ENCODE measurements at regions not wholly inside any gene's neighbourhood (a gene's known extent, or its start where the extent isn't known, plus 50 kb on each side); places are given as distances from the start of the nearest gene placed in this dataset.

- no peak for DNase-seq (ENCODE audit: low read depth in 3 of 3)
Observed at GRCh38 chr10:4198216-4198615, 413.2 kb upstream of the KLF6 start.

DNA sequence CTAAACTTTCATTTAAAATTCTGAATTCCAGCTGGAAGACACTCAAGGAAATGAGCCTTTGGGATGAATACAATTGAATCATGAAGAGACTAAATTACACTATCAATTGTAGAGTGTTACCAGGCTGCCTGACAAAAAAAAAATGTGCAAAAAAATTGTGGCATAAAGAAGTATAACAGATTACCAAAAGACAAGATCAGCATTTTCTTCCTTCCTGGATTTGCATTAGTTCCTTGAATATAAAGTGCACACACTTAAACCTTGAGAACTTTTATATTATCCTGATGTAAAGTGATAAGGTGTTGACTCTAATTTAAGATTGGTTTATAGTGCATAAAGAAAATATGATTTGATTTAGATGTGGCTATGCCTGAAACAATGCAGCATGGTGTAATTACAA, 412.7 kb upstream of the KLF6 start:
- DNase-seq (ENCODE audit: low read depth in 3 of 3) = no peak

GRCh38 chr10:4196771-4197390, 411.9 kb upstream of the KLF6 start:
- no peak for DNase-seq (ENCODE audit: low read depth in 3 of 3)

- no peak for DNase-seq (ENCODE audit: low read depth in 3 of 3)
Observed at GRCh38 chr10:4196183-4196582, 411.2 kb upstream of the KLF6 start.

DNA sequence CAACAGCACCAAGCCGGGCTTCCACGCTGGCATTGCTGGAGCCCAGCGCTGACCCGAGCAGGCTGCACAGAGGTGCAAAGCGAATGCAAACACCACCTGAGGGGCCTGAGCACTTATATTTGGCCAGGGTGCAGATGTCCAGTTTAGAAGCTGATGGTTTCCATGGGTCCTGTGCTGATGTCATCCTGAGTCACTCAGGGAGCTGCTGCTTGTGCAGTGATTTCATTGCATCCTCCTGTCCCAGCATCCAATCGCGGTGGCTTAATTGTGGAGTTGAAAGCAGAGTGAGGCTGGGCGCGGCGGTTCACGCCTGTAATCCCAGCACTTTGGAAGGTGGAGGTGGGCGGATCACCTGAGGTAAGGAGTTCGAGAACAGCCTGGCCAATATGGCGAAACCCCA, 410.2 kb upstream of the KLF6 start:
- DNase-seq (ENCODE audit: low read depth in 3 of 3) = no peak

DNA sequence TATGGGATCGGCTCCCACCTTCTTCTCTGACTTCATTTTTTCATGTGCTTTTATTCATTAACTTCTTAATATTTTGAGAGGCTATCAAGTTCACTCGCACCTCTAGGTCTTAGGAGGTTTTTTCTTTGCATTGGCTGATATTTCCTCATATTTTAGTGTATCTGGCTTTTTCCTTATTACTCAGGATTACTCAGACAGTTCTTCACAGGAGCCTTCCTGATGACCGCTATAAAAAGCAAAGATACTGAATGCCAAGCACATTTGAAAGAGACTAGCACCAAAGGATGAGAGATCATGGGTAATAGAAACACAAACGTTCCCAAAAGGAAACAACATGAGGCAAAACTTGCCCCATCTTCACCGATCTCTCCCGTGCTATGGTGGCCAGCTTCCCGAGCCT, 409.2 kb upstream of the KLF6 start:
- DNase-seq (ENCODE audit: low read depth in 3 of 3) = no peak

DNA sequence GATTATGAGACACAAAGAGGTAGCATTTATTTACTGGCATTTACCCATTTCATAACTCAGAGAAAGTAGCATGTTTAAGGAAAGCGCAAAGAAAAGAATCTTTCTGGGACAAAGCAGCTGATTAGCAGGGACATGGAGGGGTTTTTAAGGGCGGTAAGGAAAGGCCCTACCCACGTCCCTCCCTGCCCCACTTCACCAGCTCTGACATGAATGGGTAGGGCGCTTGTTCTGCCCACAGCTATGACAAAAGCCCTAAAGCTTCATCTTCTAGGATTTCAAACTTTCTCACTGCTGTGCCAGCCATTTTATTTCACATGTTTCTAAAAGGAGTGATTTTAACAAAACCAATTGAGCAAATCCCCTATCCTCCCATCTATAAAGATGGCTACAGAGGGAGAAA, 406.9 kb upstream of the KLF6 start:
- DNase-seq (ENCODE audit: low read depth in 3 of 3) = no peak

- DNase-seq (ENCODE audit: low read depth in 3 of 3) = no peak
Observed at GRCh38 chr10:4191354-4191753, 406.3 kb upstream of the KLF6 start.

DNA sequence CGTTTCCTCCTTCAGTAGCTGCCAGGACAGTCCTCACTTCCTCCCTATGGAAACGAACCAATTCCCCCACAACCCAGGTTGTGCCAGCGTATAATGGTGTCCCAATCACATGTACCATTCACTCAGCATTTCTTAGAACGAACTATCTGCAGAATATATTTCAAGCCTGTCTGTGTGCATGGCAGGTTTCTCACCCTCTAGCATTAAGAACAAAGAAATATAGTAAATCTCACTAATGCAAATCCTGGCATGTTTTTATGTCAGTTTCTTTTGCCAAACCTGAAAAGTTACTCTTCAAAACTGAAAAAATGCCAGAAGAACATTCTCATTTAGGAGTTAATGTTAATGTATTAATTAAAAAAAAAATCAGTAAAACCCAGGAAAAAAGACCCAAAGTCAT, 405.9 kb upstream of the KLF6 start:
- DNase-seq (ENCODE audit: low read depth in 3 of 3) = no peak

DNA sequence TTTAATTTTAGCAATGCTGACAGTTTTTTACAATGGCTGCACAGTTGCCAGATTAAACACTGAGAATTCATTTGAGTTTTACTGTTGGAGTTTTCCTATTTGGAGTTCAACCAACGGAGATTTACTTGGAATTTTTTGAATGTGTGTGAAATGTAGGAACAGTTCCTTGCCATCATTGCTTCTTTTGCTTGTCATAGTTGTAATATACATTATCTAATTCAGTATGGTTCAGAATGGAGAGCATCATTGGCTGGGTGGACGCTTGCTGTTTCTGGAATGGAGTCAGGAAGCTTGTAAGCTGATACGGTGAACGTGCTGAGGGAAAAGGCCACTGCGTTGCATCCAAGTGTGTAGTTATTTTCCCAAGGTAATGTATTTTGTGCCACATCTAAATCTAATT, 404.3 kb upstream of the KLF6 start:
- no peak for DNase-seq (ENCODE audit: low read depth in 3 of 3)

DNA sequence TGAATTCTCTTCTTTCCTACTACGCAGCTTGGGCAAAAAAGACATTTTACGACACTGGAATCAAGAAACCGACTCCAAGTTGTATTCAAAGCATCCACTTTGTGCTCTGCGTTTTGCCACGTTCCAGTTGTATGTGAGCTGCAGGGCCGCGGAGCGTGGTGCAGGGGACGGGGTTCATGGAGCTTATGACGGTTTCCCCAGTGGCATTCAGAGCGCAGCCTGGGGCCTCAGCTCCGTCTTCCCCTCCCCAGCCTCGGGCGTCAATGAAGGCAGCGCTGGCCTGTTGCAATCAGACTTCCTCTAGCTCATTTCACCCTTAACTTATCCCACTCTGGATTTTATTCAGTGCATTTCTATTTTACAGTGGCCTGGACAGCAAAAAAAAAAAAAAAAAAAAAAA, 403.4 kb upstream of the KLF6 start:
- DNase-seq (ENCODE audit: low read depth in 3 of 3) = no peak

GRCh38 chr10:4186849-4187540, 402.0 kb upstream of the KLF6 start:
- no peak for DNase-seq (ENCODE audit: low read depth in 3 of 3)

GRCh38 chr10:4183761-4184261, 398.8 kb upstream of the KLF6 start:
- no peak for DNase-seq (ENCODE audit: low read depth in 3 of 3)

- DNase-seq (ENCODE audit: low read depth in 3 of 3) = no peak
Observed at GRCh38 chr10:4181621-4182049, 396.6 kb upstream of the KLF6 start.

DNA sequence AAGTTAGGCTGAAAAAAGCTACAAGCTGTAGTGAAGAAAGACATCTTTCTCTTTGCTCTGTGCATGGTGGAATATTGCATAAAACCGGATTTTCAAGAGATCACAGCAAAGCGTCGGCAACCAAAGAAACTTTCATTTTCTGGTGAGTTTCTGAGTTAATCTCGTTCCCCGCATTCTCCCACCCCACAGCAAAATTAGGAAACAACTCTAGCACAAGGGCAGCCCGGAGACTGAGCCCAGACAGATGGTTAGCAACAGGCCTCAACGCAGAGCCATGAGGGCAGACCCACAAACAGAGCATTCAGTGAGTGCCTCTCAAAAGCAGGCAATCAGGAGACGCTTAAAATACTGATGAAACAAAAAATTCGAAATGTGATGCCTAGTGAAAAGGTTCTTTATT, 396.1 kb upstream of the KLF6 start:
- no peak for DNase-seq (ENCODE audit: low read depth in 3 of 3)

- no peak for DNase-seq (ENCODE audit: low read depth in 3 of 3)
Observed at GRCh38 chr10:4177791-4178190, 392.8 kb upstream of the KLF6 start.

DNA sequence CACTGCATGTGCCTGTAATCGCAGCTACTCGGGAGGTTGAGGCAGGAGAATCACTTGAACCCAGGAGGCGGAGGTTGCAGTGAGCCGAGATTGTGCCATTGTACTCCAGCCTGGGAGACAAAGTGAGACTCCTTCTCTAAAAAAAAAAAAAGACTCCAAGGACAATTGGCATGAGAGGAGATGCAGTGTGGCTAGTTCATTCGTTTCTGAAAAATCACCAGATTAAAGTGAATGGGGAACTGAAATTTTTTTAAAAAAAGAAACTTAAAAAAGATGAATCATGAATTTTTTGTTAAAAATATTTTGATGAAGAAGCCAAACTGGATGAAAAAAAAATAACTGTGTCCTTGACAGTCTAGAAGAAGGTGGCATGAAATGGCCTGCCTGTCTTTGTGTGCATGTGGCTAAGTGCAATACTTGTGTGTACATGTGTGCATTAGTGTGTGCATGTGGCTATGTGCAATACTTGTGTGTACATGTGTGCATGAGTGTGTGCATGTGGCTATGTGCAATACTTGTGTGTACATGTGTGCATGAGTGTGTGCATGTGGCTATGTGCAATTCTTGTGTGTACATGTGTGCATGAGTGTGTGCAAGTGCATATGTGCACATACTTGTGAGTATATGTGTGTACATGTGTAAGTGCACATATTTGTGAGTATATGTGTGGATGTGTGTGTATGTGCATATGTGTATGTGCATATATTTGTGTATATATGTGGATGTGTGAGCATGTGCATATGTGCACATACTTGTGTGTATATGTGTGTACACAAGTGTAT, 391.7 kb upstream of the KLF6 start:
- DNase-seq (ENCODE audit: low read depth in 3 of 3) = no peak

- DNase-seq (ENCODE audit: low read depth in 3 of 3) = no peak
Observed at GRCh38 chr10:4174197-4174596, 389.2 kb upstream of the KLF6 start.

DNA sequence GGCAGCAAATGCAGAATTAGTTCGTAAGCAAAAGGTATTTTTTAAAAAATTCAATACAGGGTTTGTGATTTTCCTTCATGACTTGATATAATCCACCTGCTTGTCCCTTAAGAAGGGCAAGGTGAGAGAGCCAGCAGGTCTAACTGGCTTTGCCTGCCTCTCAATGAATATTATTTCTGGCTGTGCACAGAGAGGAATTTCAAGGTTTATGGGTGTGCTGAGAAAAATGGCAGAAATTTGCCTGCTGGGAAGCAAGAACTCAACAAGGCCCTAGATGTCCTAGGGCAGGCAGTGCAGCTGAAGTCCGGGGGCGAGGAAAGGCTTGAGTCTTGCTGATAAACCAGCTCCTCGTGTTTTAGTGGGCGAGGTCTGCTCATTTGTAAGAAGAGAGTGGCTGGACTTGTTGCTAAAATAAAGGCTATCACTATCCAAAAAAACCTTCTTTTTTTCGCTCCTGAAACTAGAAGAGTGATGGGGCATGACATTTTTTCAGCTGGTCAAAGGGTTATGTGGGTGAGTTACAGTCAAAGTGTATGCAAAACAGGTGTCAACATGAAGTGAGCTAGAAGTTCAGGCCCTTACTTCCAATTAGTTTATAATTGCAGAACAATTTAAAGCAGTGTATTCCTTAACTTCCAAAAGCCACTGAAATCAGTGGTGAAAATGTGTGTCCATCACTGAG, 385.8 kb upstream of the KLF6 start:
- DNase-seq (ENCODE audit: low read depth in 3 of 3) = no peak

GRCh38 chr10:4170181-4170580, 385.2 kb upstream of the KLF6 start:
- DNase-seq (ENCODE audit: low read depth in 3 of 3) = no peak

DNA sequence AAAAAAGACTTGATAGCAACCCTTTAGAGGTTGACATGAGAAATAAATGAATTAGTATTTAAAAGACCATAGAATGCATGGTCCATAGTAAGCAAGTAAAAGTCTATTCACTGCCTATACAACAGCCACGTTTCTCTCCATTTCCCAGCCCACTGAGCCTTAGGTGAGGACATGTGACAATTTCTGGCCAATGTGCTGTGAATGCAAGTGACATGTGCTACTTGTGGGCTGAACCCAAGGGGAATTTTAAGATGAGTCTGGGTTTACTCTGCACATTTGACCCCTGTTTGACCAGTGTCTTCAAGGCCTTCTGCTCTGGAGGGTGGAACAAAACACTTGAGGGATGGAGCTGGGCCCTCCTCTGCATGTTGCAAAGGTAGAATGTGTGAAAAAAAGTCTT, 384.4 kb upstream of the KLF6 start:
- no peak for DNase-seq (ENCODE audit: low read depth in 3 of 3)

- no peak for DNase-seq (ENCODE audit: low read depth in 3 of 3)
Observed at GRCh38 chr10:4167216-4167615, 382.2 kb upstream of the KLF6 start.

Measured in stimulated activated CD4-positive, alpha-beta T cell treated with anti-CD3 and anti-CD28 coated beads, TNF-alpha, amount 100 ng/mL, for 4 hours (primary cell).